HEK293 (cell line): ENCODE measurements at regions not wholly inside any gene's neighbourhood (a gene's known extent, or its start where the extent isn't known, plus 50 kb on each side); places are given as distances from the start of the nearest gene placed in this dataset.

Experiments used
- CTCF ChIP-seq: fragments of 450-650 bp; formaldehyde crosslinking; IDR thresholded peaks from 2 replicates; pipeline ENCODE4 v1.5.1; 2016; ENCODE audit warnings: missing biosample characterization, missing genetic modification characterization
- KLF10 ChIP-seq: fragments of 450-650 bp; IDR thresholded peaks from 2 replicates; pipeline ENCODE4 v1.5.1; 2018; ENCODE audit warnings: missing biosample characterization, mild to moderate bottlenecking, missing genetic modification characterization
- PRDM1 ChIP-seq: fragments of 450-650 bp; formaldehyde crosslinking; IDR thresholded peaks from 2 replicates; pipeline ENCODE4; 2016; ENCODE audit warnings: missing biosample characterization, missing genetic modification characterization
- TCF7L2 ChIP-seq: IDR thresholded peaks from 2 replicates; pipeline ENCODE4 v1.6.1; 2011; ENCODE audit warnings: low read depth, mild to moderate bottlenecking, inconsistent platforms, low read length, moderate library complexity, borderline replicate concordance
- ZBTB48 ChIP-seq: fragments of 450-650 bp; formaldehyde crosslinking; IDR thresholded peaks from 2 replicates; pipeline ENCODE4 v1.5.1; 2016; ENCODE audit warnings: missing biosample characterization, missing genetic modification characterization
- ZBTB49 ChIP-seq: fragments of 450-650 bp; formaldehyde crosslinking; IDR thresholded peaks from 2 replicates; pipeline ENCODE4 v1.5.1; 2016; ENCODE audit warnings: missing biosample characterization, missing genetic modification characterization, low read depth
- ZNF121 ChIP-seq: fragments of 450-650 bp; formaldehyde crosslinking; IDR thresholded peaks from 2 replicates; pipeline ENCODE4 v1.5.1; 2016; ENCODE audit warnings: missing biosample characterization, missing genetic modification characterization
- ZNF274 ChIP-seq, 2 experiments: fragments of 200-500 bp in 1 of 2; fragments of 450-650 bp in 1 of 2; sonication (Bioruptor generic) in 1 of 2; formaldehyde crosslinking in 1 of 2; IDR thresholded peaks; 2 replicates each; pipeline versions ENCODE4 v1.5.1 to v1.6.1; 2014 to 2016; ENCODE audit warnings: borderline replicate concordance in 1 of 2, inconsistent platforms in 1 of 2, low read length in 1 of 2, missing biosample characterization in 1 of 2, missing genetic modification characterization in 1 of 2
- ZNF398 ChIP-seq: fragments of 450-650 bp; formaldehyde crosslinking; IDR thresholded peaks from 2 replicates; pipeline ENCODE4 v1.5.1; 2017; ENCODE audit warnings: missing biosample characterization, missing genetic modification characterization
- ZNF561 ChIP-seq: fragments of 450-650 bp; IDR thresholded peaks from 2 replicates; pipeline ENCODE4 v1.5.1; 2018; ENCODE audit warnings: missing biosample characterization, missing genetic modification characterization, borderline replicate concordance
- ZNF571 ChIP-seq: fragments of 450-650 bp; formaldehyde crosslinking; IDR thresholded peaks from 2 replicates; pipeline ENCODE4 v1.5.0; 2017; ENCODE audit warnings: missing biosample characterization, missing genetic modification characterization
- ZNF768 ChIP-seq: fragments of 450-650 bp; formaldehyde crosslinking; IDR thresholded peaks from 2 replicates; pipeline ENCODE4 v1.5.1; 2018; ENCODE audit warnings: missing biosample characterization, mild to moderate bottlenecking, missing genetic modification characterization

- TF ChIP-seq ZNF561 (tag by site-specific recombination) (no peak), CTCF (no peak), ZNF768 (tag by site-specific recombination) (no peak), TCF7L2 (no peak), ZNF571 (tag by site-specific recombination) (no peak), ZNF274 (IDR thresholded peaks at IDR 0.05; ENCODE audit: low read length) (no peak), ZNF274 (tag by site-specific recombination; IDR thresholded peaks at IDR 0.05; ENCODE audit: borderline replicate concordance) (no peak), PRDM1 (tag by site-specific recombination) (no peak), ZNF121 (tag by site-specific recombination) (no peak), ZBTB49 (tag by site-specific recombination) (no peak), ZNF398 (no peak), KLF10 (no peak), ZBTB48 (tag by site-specific recombination) (no peak)
Observed at GRCh38 chr2:228723599-228723998, 542.1 kb upstream of the SPHKAP start.
